GM23338 (cell line): ENCODE measurements at regions not wholly inside any gene's neighbourhood (a gene's known extent, or its start where the extent isn't known, plus 50 kb on each side); places are given as distances from the start of the nearest gene placed in this dataset.

Experiments
- ATAC-seq: fragments of 200-7000 bp; cut with Tn5 transposase; 3 replicates; pipeline ENCODE4 v1.9.1; 2020
- DNase-seq: peaks from one replicate; pipeline ENCODE4 v3.0.0-alpha.2; 2015; ENCODE audit warnings: low spot score
- H2AFZ ChIP-seq: fragments of 200-600 bp; sonication (generic); 2 replicates; pipeline ENCODE4 v1.8.0; 2016; ENCODE audit warnings: antibody characterized with exemption, mild to moderate bottlenecking, moderate library complexity
- H3F3A ChIP-seq: fragments of 200-600 bp; sonication (generic); replicated peaks from 2 replicates; pipeline ENCODE4 v1.8.0; 2017; ENCODE audit warnings: antibody characterized with exemption, mixed run types, low read depth
- H3K27ac ChIP-seq: fragments of 200-600 bp; sonication (generic); 2 replicates; pipeline ENCODE4 v1.6.1; 2016; ENCODE audit warnings: low read depth
- H3K27me3 ChIP-seq: fragments of 200-600 bp; sonication (generic); 2 replicates; pipeline ENCODE4 v1.8.0; 2016; ENCODE audit warnings: mild to moderate bottlenecking, mixed run types, moderate library complexity; ENCODE audit not compliant: insufficient read depth
- H3K36me3 ChIP-seq: fragments of 200-600 bp; sonication (generic); 2 replicates; pipeline ENCODE4 v1.8.0; 2016; ENCODE audit warnings: mild to moderate bottlenecking; ENCODE audit not compliant: insufficient read depth
- H3K4me1 ChIP-seq: fragments of 200-600 bp; sonication (generic); 2 replicates; pipeline ENCODE4 v1.8.0; 2016; ENCODE audit warnings: mild to moderate bottlenecking, moderate library complexity; ENCODE audit not compliant: insufficient read depth
- H3K4me2 ChIP-seq: fragments of 200-600 bp; sonication (generic); 2 replicates; pipeline ENCODE4 v1.7.1; 2017; ENCODE audit warnings: mixed run types
- H3K4me3 ChIP-seq: fragments of 200-600 bp; sonication (generic); 2 replicates; pipeline ENCODE4 v1.6.1; 2016; ENCODE audit warnings: mixed run types
- H3K79me2 ChIP-seq: fragments of 200-600 bp; sonication (generic); replicated peaks from 2 replicates; pipeline ENCODE4 v1.8.0; 2017; ENCODE audit warnings: mild to moderate bottlenecking; ENCODE audit not compliant: insufficient read depth
- H3K9me2 ChIP-seq: fragments of 200-600 bp; sonication (generic); 2 replicates; pipeline ENCODE4 v1.8.0; 2017; ENCODE audit not compliant: insufficient read depth
- H4K20me1 ChIP-seq: fragments of 200-600 bp; sonication (generic); replicated peaks from 2 replicates; pipeline ENCODE4 v1.8.0; 2017; ENCODE audit warnings: mild to moderate bottlenecking; ENCODE audit not compliant: insufficient read depth
- H3K27ac Mint-ChIP-seq: 2 replicates; pipeline ENCODE4 v1.8.0; 2020; ENCODE audit warnings: inconsistent platforms, mild to moderate bottlenecking, moderate library complexity, mixed read lengths
- H3K27me3 Mint-ChIP-seq: 3 replicates; pipeline ENCODE4 v1.8.0; 2022; ENCODE audit warnings: low read depth, mild to moderate bottlenecking, moderate library complexity, mixed read lengths, inconsistent platforms; ENCODE audit not compliant: insufficient read depth, poor library complexity
- H3K36me3 Mint-ChIP-seq: 3 replicates; pipeline ENCODE4 v1.8.0; 2021; ENCODE audit warnings: low read depth, mild to moderate bottlenecking, inconsistent platforms, moderate library complexity, mixed read lengths
- H3K4me1 Mint-ChIP-seq: 3 replicates; pipeline ENCODE4 v1.8.0; 2020; ENCODE audit warnings: mild to moderate bottlenecking, inconsistent platforms, mixed read lengths
- H3K4me3 Mint-ChIP-seq: 3 replicates; pipeline ENCODE4 v1.8.0; 2021; ENCODE audit warnings: moderate library complexity, mild to moderate bottlenecking, inconsistent platforms, mixed read lengths
- H3K9me3 Mint-ChIP-seq: 3 replicates; pipeline ENCODE4 v1.8.0; 2020; ENCODE audit warnings: moderate library complexity, mild to moderate bottlenecking, inconsistent platforms, mixed read lengths
- CREB1 ChIP-seq: fragments of 250-450 bp; sonication (Bioruptor Pico); IDR thresholded peaks from 2 replicates; pipeline ENCODE4 v1.5.0; 2020; ENCODE audit warnings: low read depth, mild to moderate bottlenecking, moderate library complexity
- EZH2 ChIP-seq: fragments of 200-600 bp; sonication (generic); IDR thresholded peaks from one replicate; pipeline ENCODE4 v1.8.0; 2017; ENCODE audit warnings: antibody characterized with exemption, mild to moderate bottlenecking, low read depth; ENCODE audit not compliant: unreplicated experiment
- EZH2phosphoT487 ChIP-seq: fragments of 200-600 bp; sonication (generic); IDR thresholded peaks from one replicate; pipeline ENCODE4 v1.8.1; 2018; ENCODE audit warnings: antibody characterized with exemption; ENCODE audit not compliant: unreplicated experiment
- JUNB ChIP-seq: IDR thresholded peaks from one replicate; pipeline ENCODE4 v1.6.1; 2016; ENCODE audit warnings: antibody characterized with exemption; ENCODE audit not compliant: unreplicated experiment
- NANOG ChIP-seq: IDR thresholded peaks from 2 replicates; pipeline ENCODE4 v1.6.1; 2016; ENCODE audit warnings: antibody characterized with exemption, borderline replicate concordance
- POLR2AphosphoS5 ChIP-seq: IDR thresholded peaks from 2 replicates; pipeline ENCODE4 v1.6.1; 2016; ENCODE audit warnings: antibody characterized with exemption, low read depth
- STAT1 ChIP-seq: IDR thresholded peaks from one replicate; pipeline ENCODE4 v1.6.1; 2016; ENCODE audit warnings: antibody characterized with exemption; ENCODE audit not compliant: unreplicated experiment
- ZNF331 ChIP-seq: fragments of 250-450 bp; sonication (Bioruptor Pico); IDR thresholded peaks from 2 replicates; pipeline ENCODE4 v1.5.0; 2020; ENCODE audit warnings: low read depth, mild to moderate bottlenecking, moderate library complexity
- TF ChIP-seq, protein P1 (sequence below): IDR thresholded peaks from one replicate; pipeline ENCODE4 v1.6.1; 2018; ENCODE audit warnings: antibody characterized with exemption; ENCODE audit not compliant: unreplicated experiment
- TF ChIP-seq, protein P2 (sequence below): IDR thresholded peaks from 2 replicates; pipeline ENCODE4 v1.6.1; 2016; ENCODE audit warnings: antibody characterized with exemption
- TF ChIP-seq, protein P3 (sequence below): fragments of 250-450 bp; sonication (Bioruptor Pico); IDR thresholded peaks from 2 replicates; pipeline ENCODE4 v1.5.0; 2020; ENCODE audit warnings: mild to moderate bottlenecking, moderate library complexity
- TF ChIP-seq, protein P4 (sequence below), 2 experiments: fragments of 200-600 bp in 1 of 2; sonication (generic) in 1 of 2; conservative IDR thresholded peaks; 2 replicates each; pipeline versions ENCODE4 v1.5.1 to v1.6.1; 2016 to 2017; ENCODE audit warnings: antibody characterized with exemption in 2 of 2, low read depth in 2 of 2, mild to moderate bottlenecking in 2 of 2, moderate library complexity in 1 of 2

DNA sequence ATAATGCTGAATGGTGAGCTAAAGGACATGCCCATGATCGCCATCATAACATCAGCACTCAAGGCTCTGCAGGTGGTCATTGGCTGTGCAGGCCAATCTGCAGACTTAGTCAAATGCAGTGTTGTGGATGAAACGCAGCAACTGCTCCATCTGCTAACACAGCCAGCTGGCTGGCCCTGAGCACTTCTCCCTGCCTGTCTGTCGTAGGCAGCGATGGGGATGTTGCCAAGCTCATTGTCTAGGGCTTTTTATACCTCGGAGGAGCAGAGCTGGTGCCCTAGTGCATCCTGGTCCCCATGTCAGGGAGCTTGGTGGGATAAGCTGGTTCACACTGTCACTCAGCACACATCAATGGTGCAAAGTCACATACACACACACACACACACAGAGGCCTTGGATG is 189.4 kb downstream of the TENT4A start:
- H3K4me3 ChIP-seq: no peak overlapping the region
- no peak overlapping the region for H2AFZ ChIP-seq
- no peak overlapping the region for H3K27ac Mint-ChIP-seq
- H3K4me2 ChIP-seq: no peak overlapping the region
- H3K9me2 ChIP-seq: peaks cover 11% of the 10 kb centered on the region; the same call in 1 of the 2 replicates
- H3K27ac ChIP-seq: no peak overlapping the region
- H3K36me3 Mint-ChIP-seq: no peaks in the 10 kb centered on the region
- no peaks in the 10 kb centered on the region for H4K20me1 ChIP-seq
- DNase-seq (no peak), ATAC-seq (no peak)
- no peak overlapping the region for H3K4me3 Mint-ChIP-seq
- H3K4me1 ChIP-seq: no peaks in the 10 kb centered on the region
- H3F3A ChIP-seq: no peaks in the 10 kb centered on the region
- TF ChIP-seq EZH2 (no peak), ZNF331 (CRISPR knock-in tag) (no peak), NANOG (no peak), JUNB (no peak), EZH2phosphoT487 (no peak), POLR2AphosphoS5 (no peak), CREB1 (CRISPR knock-in tag) (no peak), STAT1 (no peak)
- TF ChIP-seq, protein P1, sequence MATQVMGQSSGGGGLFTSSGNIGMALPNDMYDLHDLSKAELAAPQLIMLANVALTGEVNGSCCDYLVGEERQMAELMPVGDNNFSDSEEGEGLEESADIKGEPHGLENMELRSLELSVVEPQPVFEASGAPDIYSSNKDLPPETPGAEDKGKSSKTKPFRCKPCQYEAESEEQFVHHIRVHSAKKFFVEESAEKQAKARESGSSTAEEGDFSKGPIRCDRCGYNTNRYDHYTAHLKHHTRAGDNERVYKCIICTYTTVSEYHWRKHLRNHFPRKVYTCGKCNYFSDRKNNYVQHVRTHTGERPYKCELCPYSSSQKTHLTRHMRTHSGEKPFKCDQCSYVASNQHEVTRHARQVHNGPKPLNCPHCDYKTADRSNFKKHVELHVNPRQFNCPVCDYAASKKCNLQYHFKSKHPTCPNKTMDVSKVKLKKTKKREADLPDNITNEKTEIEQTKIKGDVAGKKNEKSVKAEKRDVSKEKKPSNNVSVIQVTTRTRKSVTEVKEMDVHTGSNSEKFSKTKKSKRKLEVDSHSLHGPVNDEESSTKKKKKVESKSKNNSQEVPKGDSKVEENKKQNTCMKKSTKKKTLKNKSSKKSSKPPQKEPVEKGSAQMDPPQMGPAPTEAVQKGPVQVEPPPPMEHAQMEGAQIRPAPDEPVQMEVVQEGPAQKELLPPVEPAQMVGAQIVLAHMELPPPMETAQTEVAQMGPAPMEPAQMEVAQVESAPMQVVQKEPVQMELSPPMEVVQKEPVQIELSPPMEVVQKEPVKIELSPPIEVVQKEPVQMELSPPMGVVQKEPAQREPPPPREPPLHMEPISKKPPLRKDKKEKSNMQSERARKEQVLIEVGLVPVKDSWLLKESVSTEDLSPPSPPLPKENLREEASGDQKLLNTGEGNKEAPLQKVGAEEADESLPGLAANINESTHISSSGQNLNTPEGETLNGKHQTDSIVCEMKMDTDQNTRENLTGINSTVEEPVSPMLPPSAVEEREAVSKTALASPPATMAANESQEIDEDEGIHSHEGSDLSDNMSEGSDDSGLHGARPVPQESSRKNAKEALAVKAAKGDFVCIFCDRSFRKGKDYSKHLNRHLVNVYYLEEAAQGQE: no peak
- TF ChIP-seq, protein P2, sequence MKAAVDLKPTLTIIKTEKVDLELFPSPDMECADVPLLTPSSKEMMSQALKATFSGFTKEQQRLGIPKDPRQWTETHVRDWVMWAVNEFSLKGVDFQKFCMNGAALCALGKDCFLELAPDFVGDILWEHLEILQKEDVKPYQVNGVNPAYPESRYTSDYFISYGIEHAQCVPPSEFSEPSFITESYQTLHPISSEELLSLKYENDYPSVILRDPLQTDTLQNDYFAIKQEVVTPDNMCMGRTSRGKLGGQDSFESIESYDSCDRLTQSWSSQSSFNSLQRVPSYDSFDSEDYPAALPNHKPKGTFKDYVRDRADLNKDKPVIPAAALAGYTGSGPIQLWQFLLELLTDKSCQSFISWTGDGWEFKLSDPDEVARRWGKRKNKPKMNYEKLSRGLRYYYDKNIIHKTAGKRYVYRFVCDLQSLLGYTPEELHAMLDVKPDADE: no peak
- TF ChIP-seq, protein P3, sequence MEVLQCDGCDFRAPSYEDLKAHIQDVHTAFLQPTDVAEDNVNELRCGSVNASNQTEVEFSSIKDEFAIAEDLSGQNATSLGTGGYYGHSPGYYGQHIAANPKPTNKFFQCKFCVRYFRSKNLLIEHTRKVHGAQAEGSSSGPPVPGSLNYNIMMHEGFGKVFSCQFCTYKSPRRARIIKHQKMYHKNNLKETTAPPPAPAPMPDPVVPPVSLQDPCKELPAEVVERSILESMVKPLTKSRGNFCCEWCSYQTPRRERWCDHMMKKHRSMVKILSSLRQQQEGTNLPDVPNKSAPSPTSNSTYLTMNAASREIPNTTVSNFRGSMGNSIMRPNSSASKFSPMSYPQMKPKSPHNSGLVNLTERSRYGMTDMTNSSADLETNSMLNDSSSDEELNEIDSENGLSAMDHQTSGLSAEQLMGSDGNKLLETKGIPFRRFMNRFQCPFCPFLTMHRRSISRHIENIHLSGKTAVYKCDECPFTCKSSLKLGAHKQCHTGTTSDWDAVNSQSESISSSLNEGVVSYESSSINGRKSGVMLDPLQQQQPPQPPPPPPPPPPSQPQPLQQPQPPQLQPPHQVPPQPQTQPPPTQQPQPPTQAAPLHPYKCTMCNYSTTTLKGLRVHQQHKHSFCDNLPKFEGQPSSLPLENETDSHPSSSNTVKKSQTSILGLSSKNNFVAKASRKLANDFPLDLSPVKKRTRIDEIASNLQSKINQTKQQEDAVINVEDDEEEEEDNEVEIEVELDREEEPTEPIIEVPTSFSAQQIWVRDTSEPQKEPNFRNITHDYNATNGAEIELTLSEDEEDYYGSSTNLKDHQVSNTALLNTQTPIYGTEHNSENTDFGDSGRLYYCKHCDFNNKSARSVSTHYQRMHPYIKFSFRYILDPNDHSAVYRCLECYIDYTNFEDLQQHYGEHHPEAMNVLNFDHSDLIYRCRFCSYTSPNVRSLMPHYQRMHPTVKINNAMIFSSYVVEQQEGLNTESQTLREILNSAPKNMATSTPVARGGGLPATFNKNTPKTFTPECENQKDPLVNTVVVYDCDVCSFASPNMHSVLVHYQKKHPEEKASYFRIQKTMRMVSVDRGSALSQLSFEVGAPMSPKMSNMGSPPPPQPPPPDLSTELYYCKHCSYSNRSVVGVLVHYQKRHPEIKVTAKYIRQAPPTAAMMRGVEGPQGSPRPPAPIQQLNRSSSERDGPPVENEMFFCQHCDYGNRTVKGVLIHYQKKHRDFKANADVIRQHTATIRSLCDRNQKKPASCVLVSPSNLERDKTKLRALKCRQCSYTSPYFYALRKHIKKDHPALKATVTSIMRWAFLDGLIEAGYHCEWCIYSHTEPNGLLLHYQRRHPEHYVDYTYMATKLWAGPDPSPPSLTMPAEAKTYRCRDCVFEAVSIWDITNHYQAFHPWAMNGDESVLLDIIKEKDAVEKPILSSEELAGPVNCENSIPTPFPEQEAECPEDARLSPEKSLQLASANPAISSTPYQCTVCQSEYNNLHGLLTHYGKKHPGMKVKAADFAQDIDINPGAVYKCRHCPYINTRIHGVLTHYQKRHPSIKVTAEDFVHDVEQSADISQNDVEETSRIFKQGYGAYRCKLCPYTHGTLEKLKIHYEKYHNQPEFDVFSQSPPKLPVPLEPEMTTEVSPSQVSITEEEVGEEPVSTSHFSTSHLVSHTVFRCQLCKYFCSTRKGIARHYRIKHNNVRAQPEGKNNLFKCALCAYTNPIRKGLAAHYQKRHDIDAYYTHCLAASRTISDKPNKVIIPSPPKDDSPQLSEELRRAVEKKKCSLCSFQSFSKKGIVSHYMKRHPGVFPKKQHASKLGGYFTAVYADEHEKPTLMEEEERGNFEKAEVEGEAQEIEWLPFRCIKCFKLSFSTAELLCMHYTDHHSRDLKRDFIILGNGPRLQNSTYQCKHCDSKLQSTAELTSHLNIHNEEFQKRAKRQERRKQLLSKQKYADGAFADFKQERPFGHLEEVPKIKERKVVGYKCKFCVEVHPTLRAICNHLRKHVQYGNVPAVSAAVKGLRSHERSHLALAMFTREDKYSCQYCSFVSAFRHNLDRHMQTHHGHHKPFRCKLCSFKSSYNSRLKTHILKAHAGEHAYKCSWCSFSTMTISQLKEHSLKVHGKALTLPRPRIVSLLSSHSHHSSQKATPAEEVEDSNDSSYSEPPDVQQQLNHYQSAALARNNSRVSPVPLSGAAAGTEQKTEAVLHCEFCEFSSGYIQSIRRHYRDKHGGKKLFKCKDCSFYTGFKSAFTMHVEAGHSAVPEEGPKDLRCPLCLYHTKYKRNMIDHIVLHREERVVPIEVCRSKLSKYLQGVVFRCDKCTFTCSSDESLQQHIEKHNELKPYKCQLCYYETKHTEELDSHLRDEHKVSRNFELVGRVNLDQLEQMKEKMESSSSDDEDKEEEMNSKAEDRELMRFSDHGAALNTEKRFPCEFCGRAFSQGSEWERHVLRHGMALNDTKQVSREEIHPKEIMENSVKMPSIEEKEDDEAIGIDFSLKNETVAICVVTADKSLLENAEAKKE (CRISPR knock-in tag): no peak
- TF ChIP-seq, protein P4, sequence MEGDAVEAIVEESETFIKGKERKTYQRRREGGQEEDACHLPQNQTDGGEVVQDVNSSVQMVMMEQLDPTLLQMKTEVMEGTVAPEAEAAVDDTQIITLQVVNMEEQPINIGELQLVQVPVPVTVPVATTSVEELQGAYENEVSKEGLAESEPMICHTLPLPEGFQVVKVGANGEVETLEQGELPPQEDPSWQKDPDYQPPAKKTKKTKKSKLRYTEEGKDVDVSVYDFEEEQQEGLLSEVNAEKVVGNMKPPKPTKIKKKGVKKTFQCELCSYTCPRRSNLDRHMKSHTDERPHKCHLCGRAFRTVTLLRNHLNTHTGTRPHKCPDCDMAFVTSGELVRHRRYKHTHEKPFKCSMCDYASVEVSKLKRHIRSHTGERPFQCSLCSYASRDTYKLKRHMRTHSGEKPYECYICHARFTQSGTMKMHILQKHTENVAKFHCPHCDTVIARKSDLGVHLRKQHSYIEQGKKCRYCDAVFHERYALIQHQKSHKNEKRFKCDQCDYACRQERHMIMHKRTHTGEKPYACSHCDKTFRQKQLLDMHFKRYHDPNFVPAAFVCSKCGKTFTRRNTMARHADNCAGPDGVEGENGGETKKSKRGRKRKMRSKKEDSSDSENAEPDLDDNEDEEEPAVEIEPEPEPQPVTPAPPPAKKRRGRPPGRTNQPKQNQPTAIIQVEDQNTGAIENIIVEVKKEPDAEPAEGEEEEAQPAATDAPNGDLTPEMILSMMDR (conservative IDR thresholded peaks at IDR 0.05; ENCODE audit: low read depth in 2 of 2): no peak
- H3K79me2 ChIP-seq: no peaks in the 10 kb centered on the region
- H3K27me3 ChIP-seq: no peaks in the 10 kb centered on the region
- H3K27me3 Mint-ChIP-seq: no peaks in the 10 kb centered on the region
- no peaks in the 10 kb centered on the region for H3K36me3 ChIP-seq
- H3K4me1 Mint-ChIP-seq: peaks cover 4% of the 10 kb centered on the region
- no peaks in the 10 kb centered on the region; the same call in 2 of the 3 replicates for H3K9me3 Mint-ChIP-seq
